Liver (tissue), 8 donors: ENCODE measurements at regions not wholly inside any gene's neighbourhood (a gene's known extent, or its start where the extent isn't known, plus 50 kb on each side); places are given as distances from the start of the nearest gene placed in this dataset.

Experiments
- DNase-seq: peaks from one replicate; pipeline ENCODE4 v3.0.0-alpha.2; 2017; ENCODE audit warnings: low spot score
- H3K27ac ChIP-seq, 2 donors: one replicate each; pipeline ENCODE4 v1.7.0; 2013; ENCODE audit warnings: inconsistent platforms in 2 of 2, low read length in 2 of 2, control low read depth in 1 of 2, low read depth in 1 of 2, mild to moderate bottlenecking in 1 of 2
- H3K27me3 ChIP-seq, 4 donors: one replicate each; pipeline versions ENCODE4 v1.6.1 to v1.7.0; 2013; ENCODE audit warnings: low read length in 3 of 4, inconsistent platforms in 1 of 4, mild to moderate bottlenecking in 1 of 4, moderate library complexity in 1 of 4; ENCODE audit not compliant: control insufficient read depth in 4 of 4, insufficient read depth in 4 of 4
- H3K36me3 ChIP-seq, 4 donors: one replicate each; pipeline versions ENCODE4 v1.6.1 to v1.7.0; 2013; ENCODE audit warnings: low read length in 3 of 4, mild to moderate bottlenecking in 3 of 4, low read depth in 1 of 4, moderate library complexity in 1 of 4; ENCODE audit not compliant: control insufficient read depth in 4 of 4, insufficient read depth in 3 of 4
- H3K4me1 ChIP-seq, 4 donors: one replicate each; pipeline versions ENCODE4 v1.6.1 to v1.7.0; 2013; ENCODE audit warnings: low read length in 3 of 4, mild to moderate bottlenecking in 3 of 4, moderate library complexity in 1 of 4; ENCODE audit not compliant: control insufficient read depth in 4 of 4, insufficient read depth in 4 of 4
- H3K4me3 ChIP-seq, 3 donors: one replicate each; pipeline versions ENCODE4 v1.6.1 to v1.7.0; 2013; ENCODE audit warnings: low read length in 3 of 3, control low read depth in 1 of 3, low read depth in 1 of 3, mild to moderate bottlenecking in 1 of 3
- H3K9ac ChIP-seq, 2 donors: one replicate each; pipeline ENCODE4 v1.7.0; 2013; ENCODE audit warnings: low read length in 2 of 2, mild to moderate bottlenecking in 2 of 2, moderate library complexity in 2 of 2, control low read depth in 1 of 2, low read depth in 1 of 2
- H3K9me3 ChIP-seq, 4 donors: one replicate each; pipeline versions ENCODE4 v1.6.1 to v1.7.0; 2013; ENCODE audit warnings: low read length in 3 of 4; ENCODE audit not compliant: control insufficient read depth in 4 of 4
- EGR1 ChIP-seq, 2 donors: IDR thresholded peaks; 2 replicates each; pipeline ENCODE4 v1.6.1; 2016 to 2018; ENCODE audit warnings: antibody characterized with exemption in 2 of 2, low read depth in 2 of 2
- FOXA1 ChIP-seq: IDR thresholded peaks from 2 replicates; pipeline ENCODE4 v1.6.1; 2016; ENCODE audit warnings: antibody characterized with exemption
- FOXA2 ChIP-seq: IDR thresholded peaks from 2 replicates; pipeline ENCODE4 v1.6.1; 2016; ENCODE audit warnings: antibody characterized with exemption
- HNF4A ChIP-seq, 2 donors: conservative IDR thresholded peaks; 2 replicates each; pipeline ENCODE4 v1.6.1; 2016; ENCODE audit warnings: antibody characterized with exemption in 2 of 2, mild to moderate bottlenecking in 2 of 2
- HNF4G ChIP-seq: IDR thresholded peaks from 2 replicates; pipeline ENCODE4 v1.6.1; 2016; ENCODE audit warnings: antibody characterized with exemption
- JUND ChIP-seq, 2 donors: IDR thresholded peaks; 2 replicates each; pipeline ENCODE4 v1.6.1; 2016; ENCODE audit warnings: antibody characterized with exemption in 2 of 2
- NR2F2 ChIP-seq: IDR thresholded peaks from 2 replicates; pipeline ENCODE4 v1.6.1; 2016; ENCODE audit warnings: antibody characterized with exemption
- RAD21 ChIP-seq, 2 donors: IDR thresholded peaks; 2 replicates each; pipeline ENCODE4 v1.6.1; 2016; ENCODE audit warnings: antibody characterized with exemption in 2 of 2, mild to moderate bottlenecking in 2 of 2
- RXRA ChIP-seq, 2 donors: IDR thresholded peaks; 2 replicates each; pipeline ENCODE4 v1.6.1; 2017 to 2018; ENCODE audit warnings: antibody characterized with exemption in 2 of 2, mild to moderate bottlenecking in 1 of 2
- TAF1 ChIP-seq: conservative IDR thresholded peaks from 2 replicates; pipeline ENCODE4 v1.6.1; 2016; ENCODE audit warnings: antibody characterized with exemption, mild to moderate bottlenecking
- YY1 ChIP-seq: IDR thresholded peaks from 2 replicates; pipeline ENCODE4 v1.6.1; 2016; ENCODE audit warnings: antibody characterized with exemption, mild to moderate bottlenecking
- WGBS: extraction: QIAGEN DNeasy Blood & Tissue Kit; methylation state at CpG from one replicate; pipeline ENCODE4 v1.1.7; 2013; 5-methylcytosine and 5-hydroxymethylcytosine counted together
- TF ChIP-seq, protein P1 (sequence below): IDR thresholded peaks from 2 replicates; pipeline ENCODE4 v1.6.1; 2016; ENCODE audit warnings: antibody characterized with exemption, mild to moderate bottlenecking
- TF ChIP-seq, protein P2 (sequence below): IDR thresholded peaks from 2 replicates; pipeline ENCODE4 v1.6.1; 2016; ENCODE audit warnings: antibody characterized with exemption
- TF ChIP-seq, protein P3 (sequence below): fragments of 150-350 bp; IDR thresholded peaks from 2 replicates; pipeline ENCODE4 v1.5.1; 2017; ENCODE audit warnings: improper control_type of control experiment, low read depth, low read length; ENCODE audit not compliant: missing input control
- TF ChIP-seq, protein P4 (sequence below): IDR thresholded peaks from 2 replicates; pipeline ENCODE4 v1.6.1; 2016; ENCODE audit warnings: antibody characterized with exemption
- donor health status: healthy.
- donor health status: healthy.
- donor health status: healthy.
- donor health status: healthy.
- donor health status: healthy.

DNA sequence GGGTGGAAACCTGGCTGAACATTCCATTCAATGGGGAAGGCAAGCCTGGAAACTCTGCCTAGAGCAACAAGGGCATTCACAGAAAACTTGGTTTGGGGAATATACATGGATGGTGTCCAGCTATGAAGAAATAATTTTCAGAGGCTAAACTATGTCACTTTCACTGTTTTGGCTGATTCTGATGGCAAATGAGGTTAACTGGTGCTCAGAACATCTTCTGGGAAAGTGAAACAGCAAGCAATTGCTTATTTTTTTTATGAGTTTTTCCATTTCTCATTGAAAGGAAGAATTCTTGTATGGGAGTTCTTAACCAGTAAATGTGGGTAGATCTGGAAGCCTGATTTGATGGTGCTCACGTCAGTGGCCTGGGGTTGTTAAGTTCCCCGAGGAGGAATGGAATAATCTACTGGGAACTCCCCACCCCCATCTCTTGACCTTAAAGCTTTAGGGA is 132.8 kb upstream of the BTG1 start:
- no peaks in the 10 kb centered on the region for H3K36me3 ChIP-seq
- no peak overlapping the region for H3K9ac ChIP-seq
- H3K4me1 ChIP-seq, result no peaks in the 10 kb centered on the region
- DNase-seq, result no peak
- H3K9me3 ChIP-seq, result no peaks in the 10 kb centered on the region
- TF ChIP-seq, protein P1, sequence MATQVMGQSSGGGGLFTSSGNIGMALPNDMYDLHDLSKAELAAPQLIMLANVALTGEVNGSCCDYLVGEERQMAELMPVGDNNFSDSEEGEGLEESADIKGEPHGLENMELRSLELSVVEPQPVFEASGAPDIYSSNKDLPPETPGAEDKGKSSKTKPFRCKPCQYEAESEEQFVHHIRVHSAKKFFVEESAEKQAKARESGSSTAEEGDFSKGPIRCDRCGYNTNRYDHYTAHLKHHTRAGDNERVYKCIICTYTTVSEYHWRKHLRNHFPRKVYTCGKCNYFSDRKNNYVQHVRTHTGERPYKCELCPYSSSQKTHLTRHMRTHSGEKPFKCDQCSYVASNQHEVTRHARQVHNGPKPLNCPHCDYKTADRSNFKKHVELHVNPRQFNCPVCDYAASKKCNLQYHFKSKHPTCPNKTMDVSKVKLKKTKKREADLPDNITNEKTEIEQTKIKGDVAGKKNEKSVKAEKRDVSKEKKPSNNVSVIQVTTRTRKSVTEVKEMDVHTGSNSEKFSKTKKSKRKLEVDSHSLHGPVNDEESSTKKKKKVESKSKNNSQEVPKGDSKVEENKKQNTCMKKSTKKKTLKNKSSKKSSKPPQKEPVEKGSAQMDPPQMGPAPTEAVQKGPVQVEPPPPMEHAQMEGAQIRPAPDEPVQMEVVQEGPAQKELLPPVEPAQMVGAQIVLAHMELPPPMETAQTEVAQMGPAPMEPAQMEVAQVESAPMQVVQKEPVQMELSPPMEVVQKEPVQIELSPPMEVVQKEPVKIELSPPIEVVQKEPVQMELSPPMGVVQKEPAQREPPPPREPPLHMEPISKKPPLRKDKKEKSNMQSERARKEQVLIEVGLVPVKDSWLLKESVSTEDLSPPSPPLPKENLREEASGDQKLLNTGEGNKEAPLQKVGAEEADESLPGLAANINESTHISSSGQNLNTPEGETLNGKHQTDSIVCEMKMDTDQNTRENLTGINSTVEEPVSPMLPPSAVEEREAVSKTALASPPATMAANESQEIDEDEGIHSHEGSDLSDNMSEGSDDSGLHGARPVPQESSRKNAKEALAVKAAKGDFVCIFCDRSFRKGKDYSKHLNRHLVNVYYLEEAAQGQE, result no peak
- TF ChIP-seq FOXA2, result no peak
- TF ChIP-seq, protein P2, sequence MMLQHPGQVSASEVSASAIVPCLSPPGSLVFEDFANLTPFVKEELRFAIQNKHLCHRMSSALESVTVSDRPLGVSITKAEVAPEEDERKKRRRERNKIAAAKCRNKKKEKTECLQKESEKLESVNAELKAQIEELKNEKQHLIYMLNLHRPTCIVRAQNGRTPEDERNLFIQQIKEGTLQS, result no peak
- no peak for TF ChIP-seq NR2F2
- no peak for TF ChIP-seq TAF1
- TF ChIP-seq HNF4G, result no peak
- WGBS, result 71% methylated on average over 2 of the region's 2 CpGs
- no peak overlapping the region for H3K27ac ChIP-seq
- H3K4me3 ChIP-seq, result no peak overlapping the region
- H3K27me3 ChIP-seq, result no peaks in the 10 kb centered on the region

DNA sequence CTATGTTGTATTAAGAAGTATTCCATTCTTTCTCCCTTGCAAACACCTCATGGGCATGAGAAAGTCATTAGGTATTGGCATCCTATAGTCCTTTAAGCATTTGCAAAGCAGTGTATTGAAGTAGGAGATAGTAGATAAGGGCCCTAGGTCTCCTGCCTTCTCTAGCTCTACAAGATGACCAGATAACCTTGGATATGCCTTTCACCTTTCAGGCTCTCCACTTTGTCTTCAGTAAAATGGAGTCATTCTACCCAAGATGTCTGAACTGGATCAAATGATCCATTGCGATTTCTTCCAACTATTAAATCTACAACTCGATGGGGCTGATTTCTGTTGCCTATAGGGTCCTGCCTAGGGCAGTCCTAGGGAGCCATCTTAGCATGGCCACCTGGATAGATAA is 132.1 kb upstream of the BTG1 start:
- Histone ChIP-seq H3K4me1 (no peaks in the 10 kb centered on the region), H3K27ac (no peak overlapping the region), H3K9ac (no peak overlapping the region), H3K4me3 (no peak overlapping the region), H3K36me3 (no peaks in the 10 kb centered on the region), H3K9me3 (no peaks in the 10 kb centered on the region), H3K27me3 (no peaks in the 10 kb centered on the region)
- TF ChIP-seq, protein P3, sequence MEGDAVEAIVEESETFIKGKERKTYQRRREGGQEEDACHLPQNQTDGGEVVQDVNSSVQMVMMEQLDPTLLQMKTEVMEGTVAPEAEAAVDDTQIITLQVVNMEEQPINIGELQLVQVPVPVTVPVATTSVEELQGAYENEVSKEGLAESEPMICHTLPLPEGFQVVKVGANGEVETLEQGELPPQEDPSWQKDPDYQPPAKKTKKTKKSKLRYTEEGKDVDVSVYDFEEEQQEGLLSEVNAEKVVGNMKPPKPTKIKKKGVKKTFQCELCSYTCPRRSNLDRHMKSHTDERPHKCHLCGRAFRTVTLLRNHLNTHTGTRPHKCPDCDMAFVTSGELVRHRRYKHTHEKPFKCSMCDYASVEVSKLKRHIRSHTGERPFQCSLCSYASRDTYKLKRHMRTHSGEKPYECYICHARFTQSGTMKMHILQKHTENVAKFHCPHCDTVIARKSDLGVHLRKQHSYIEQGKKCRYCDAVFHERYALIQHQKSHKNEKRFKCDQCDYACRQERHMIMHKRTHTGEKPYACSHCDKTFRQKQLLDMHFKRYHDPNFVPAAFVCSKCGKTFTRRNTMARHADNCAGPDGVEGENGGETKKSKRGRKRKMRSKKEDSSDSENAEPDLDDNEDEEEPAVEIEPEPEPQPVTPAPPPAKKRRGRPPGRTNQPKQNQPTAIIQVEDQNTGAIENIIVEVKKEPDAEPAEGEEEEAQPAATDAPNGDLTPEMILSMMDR, result no peak
- TF ChIP-seq HNF4G, result no peak
- TF ChIP-seq, protein P4, sequence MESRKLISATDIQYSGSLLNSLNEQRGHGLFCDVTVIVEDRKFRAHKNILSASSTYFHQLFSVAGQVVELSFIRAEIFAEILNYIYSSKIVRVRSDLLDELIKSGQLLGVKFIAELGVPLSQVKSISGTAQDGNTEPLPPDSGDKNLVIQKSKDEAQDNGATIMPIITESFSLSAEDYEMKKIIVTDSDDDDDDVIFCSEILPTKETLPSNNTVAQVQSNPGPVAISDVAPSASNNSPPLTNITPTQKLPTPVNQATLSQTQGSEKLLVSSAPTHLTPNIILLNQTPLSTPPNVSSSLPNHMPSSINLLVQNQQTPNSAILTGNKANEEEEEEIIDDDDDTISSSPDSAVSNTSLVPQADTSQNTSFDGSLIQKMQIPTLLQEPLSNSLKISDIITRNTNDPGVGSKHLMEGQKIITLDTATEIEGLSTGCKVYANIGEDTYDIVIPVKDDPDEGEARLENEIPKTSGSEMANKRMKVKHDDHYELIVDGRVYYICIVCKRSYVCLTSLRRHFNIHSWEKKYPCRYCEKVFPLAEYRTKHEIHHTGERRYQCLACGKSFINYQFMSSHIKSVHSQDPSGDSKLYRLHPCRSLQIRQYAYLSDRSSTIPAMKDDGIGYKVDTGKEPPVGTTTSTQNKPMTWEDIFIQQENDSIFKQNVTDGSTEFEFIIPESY, result no peak
- TF ChIP-seq, protein P1, result no peak
- no peak for TF ChIP-seq YY1
- TF ChIP-seq HNF4A (conservative IDR thresholded peaks at IDR 0.05), result no peak
- TF ChIP-seq JUND (IDR thresholded peaks at IDR 0.05), result no peak
- TF ChIP-seq NR2F2, result no peak
- no peak for TF ChIP-seq TAF1
- no peak for TF ChIP-seq EGR1 (IDR thresholded peaks at IDR 0.05; ENCODE audit: low read depth in 2 of 2)
- no peak for TF ChIP-seq RAD21 (IDR thresholded peaks at IDR 0.05)
- no peak for TF ChIP-seq RXRA (IDR thresholded peaks at IDR 0.05)
- TF ChIP-seq FOXA1, result no peak
- WGBS, result 48% methylated on average over 2 of the region's 2 CpGs
- DNase-seq, result no peak
